ENCODE measurements at regions not wholly inside any gene's neighbourhood (a gene's known extent, or its start where the extent isn't known, plus 50 kb on each side); places are given as distances from the start of the nearest gene placed in this dataset.

DNA sequence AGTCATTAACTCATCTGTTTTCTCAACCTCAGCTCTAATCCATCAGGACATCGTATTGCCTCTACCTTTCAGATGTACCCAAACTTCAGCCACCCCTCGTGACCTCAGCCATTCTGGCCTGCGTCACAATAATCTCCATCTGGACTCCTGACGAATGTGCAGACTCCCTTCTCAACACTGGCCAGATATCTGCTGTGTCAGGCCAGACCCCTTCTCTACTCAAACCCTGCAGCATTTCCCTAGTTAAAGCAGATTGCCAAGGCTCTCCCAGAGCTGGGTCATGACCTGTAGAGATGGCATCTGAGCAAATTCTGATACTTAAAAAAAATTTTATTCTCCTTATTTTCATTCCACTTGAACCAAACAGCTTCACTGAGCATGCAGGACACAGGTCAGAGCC, 69.5 kb upstream of the TMEM18 start:
- no peak overlapping the region for H3K27ac ChIP-seq
- TF ChIP-seq, protein P1, sequence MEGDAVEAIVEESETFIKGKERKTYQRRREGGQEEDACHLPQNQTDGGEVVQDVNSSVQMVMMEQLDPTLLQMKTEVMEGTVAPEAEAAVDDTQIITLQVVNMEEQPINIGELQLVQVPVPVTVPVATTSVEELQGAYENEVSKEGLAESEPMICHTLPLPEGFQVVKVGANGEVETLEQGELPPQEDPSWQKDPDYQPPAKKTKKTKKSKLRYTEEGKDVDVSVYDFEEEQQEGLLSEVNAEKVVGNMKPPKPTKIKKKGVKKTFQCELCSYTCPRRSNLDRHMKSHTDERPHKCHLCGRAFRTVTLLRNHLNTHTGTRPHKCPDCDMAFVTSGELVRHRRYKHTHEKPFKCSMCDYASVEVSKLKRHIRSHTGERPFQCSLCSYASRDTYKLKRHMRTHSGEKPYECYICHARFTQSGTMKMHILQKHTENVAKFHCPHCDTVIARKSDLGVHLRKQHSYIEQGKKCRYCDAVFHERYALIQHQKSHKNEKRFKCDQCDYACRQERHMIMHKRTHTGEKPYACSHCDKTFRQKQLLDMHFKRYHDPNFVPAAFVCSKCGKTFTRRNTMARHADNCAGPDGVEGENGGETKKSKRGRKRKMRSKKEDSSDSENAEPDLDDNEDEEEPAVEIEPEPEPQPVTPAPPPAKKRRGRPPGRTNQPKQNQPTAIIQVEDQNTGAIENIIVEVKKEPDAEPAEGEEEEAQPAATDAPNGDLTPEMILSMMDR (conservative IDR thresholded peaks at IDR 0.05): no peak
- no peak for TF ChIP-seq ZFX (IDR thresholded peaks at IDR 0.05)

DNA sequence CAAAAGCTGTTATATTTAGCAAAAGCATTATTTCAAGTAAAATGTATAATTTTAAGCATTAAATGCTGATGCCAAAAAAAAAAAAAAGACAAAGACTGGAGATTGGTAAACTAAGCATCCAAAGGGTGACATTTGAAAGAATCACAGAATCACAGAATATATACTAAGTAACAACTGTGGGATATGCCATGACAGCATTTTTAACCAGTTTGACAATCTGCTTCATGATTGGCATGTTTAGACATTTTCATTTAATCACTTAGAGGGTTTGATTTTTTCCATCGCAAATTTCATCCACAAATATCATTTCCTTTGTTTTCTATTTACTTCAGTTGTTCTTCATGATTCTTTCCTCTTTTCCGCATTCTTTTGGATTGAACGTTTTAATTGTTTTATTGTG, 66.9 kb upstream of the TMEM18 start:
- no peak overlapping the region for H3K27ac ChIP-seq
- TF ChIP-seq, protein P1 (conservative IDR thresholded peaks at IDR 0.05): no peak
- no peak for TF ChIP-seq ZFX (IDR thresholded peaks at IDR 0.05)

DNA sequence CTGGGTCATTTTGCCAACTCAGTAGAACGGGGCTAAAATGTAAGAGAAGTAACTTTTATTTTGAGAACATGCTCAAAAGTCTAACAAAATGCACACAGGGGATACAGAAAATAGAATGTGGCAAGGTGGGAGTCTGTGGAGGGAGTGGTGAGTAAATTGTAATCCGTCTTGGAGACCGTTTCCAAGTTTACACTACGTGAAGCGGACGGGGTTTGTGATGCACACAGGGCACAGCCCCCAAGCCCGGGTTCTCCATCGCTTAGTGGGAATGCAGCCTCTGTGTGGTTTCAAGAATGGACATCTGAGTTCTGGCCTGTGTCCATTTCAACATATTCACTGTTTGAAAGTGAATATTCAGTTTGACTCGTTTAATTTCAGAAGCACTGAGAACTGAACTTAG, 65.0 kb upstream of the TMEM18 start:
- H3K27ac ChIP-seq: no peak overlapping the region
- TF ChIP-seq ZFX (IDR thresholded peaks at IDR 0.05): no peak
- TF ChIP-seq, protein P1 (conservative IDR thresholded peaks at IDR 0.05): no peak

DNA sequence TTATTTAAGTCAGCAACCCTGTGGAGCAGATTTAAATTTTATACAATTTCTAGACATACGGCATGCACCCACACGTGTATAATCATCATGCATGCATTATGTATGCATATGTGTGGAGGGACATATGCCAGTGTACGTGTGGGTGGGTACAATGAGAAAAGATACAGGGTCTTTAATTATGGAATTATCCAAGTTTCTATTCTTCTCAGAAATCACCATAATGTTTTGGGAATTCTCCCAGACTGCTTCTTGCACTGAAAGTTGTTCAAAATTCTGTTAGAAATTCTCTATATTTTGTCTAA, 63.9 kb upstream of the TMEM18 start:
- TF ChIP-seq, protein P1 (conservative IDR thresholded peaks at IDR 0.05): no peak
- no peak for TF ChIP-seq ZFX (IDR thresholded peaks at IDR 0.05)
- peak overlapping the region; percentile 25 for H3K27ac ChIP-seq

DNA sequence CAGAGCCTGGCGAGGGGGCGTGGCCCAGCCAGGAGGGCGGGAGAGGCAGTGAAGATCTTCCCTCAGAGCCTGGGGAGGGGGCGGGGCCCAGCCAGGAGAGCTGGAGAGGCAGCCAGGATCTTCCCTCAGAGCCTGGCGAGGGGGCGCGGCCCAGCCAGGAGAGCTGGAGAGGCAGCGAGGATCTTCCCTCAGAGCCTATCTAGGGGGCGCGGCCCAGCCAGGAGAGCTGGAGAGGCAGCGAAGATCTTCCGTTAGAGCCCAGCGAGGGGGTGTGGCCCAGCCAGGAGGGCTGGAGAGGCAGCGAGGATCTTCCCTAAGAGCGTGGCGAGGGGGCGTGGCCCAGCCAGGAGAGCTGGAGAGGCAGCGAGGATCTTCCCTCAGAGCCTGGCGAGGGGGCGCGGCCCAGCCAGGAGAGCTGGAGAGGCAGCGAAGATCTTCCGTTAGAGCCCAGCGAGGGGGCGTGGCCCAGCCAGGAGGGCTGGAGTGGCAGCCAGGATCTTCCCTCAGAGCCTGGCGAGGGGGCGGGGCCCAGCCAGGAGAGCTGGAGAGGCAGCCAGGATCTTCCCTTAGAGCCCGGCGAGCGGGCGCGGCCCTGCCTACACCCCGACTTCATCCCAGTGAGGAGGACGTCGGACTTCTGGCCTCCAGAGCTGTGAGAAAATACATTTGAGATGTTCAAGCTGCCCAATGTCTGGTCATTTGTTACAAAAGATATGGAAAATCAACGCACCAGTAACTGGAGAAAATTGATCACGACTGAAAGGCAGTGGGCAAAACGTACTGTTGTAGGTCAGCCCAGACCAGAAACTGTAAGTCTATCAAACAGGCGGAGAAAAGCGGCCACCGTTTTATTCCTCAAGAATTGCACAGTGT, 63.4 kb upstream of the TMEM18 start:
- peak overlapping the region; percentile 25 for H3K27ac ChIP-seq

DNA sequence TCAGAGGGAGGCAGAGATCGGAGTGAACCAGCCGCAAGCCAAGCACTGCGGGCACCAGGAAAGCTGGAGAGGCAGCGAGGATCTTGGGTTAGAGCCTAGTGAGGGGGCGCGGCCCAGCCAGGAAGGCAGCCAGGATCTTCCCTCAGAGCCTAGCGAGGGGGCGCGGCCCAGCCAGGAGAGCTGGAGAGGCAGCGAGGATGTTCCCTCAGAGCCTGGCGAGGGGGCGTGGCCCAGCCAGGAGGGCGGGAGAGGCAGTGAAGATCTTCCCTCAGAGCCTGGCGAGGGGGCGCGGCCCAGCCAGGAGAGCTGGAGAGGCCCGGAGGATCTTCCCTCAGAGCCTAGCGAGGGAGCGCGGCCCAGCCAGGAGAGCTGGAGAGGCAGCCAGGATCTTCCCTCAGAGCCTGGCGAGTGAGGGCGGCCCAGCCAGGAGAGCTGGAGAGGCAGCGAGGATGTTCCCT, 62.7 kb upstream of the TMEM18 start:
- peak overlapping the region; percentile 25 for H3K27ac ChIP-seq

DNA sequence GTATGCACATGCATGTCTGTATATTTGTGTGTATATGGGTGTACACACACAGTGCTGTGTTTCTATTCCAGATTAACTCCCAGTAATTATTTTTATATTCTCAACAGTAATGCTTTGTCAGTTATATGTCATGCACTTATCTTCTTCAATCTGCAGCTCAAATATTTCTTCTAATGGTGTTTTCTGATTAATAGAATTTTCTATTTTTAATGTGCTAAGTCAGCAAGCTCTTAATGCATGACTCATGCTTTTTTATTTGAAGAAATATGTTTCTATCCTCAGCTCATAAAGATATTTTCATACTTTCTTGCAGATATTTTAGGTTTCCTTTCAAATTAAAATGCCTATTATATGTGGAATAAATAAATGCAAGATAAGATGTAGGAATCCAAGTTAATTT, 59.7 kb upstream of the TMEM18 start:
- no peak overlapping the region for H3K27ac ChIP-seq
- no peak for TF ChIP-seq ZFX (IDR thresholded peaks at IDR 0.05)
- TF ChIP-seq, protein P1 (conservative IDR thresholded peaks at IDR 0.05): no peak

DNA sequence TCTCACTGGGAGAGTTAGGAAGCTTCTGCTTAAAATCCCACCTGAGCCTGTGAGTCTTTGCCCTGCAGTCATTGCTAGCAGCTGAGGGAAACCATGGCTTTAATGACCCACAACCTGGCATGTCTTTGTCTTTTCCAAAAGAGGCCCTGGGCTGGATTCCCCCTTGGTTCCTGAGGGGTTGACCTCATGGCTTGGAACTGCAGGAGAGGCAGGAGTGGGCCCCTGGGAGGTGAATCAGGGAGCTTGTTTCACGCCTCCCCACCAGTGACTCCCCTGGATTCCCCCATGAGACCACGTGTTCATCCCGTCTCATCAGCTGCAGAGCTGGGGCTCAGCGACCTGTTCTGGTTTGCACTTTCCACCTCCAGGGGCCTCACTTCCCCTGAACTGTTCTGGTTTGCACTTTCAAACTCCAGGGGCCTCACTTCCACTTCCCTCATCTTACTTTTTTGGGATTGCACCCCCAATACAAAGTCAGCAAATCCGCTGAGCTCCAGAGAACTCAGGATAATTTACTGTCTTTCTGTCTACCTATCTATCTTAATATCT, 58.5 kb upstream of the TMEM18 start:
- TF ChIP-seq ZFX (IDR thresholded peaks at IDR 0.05): no peak
- TF ChIP-seq, protein P1 (conservative IDR thresholded peaks at IDR 0.05): no peak

More for the DNA sequence above, 58.5 kb upstream of the TMEM18 start:
- H3K27ac ChIP-seq: no peak overlapping the region
